Osteoblast (primary cell): ENCODE measurements at regions not wholly inside any gene's neighbourhood (a gene's known extent, or its start where the extent isn't known, plus 50 kb on each side); places are given as distances from the start of the nearest gene placed in this dataset.

Source experiments
- DNase-seq: peaks from one replicate; pipeline ENCODE4 v3.0.0; 2011; ENCODE audit warnings: low spot score, mixed read lengths; ENCODE audit not compliant: insufficient read length; ENCODE audit errors: missing footprints
- H2AFZ ChIP-seq: 2 replicates; pipeline ENCODE4 v1.6.0; 2011; ENCODE audit warnings: mild to moderate bottlenecking, low read length
- H3K27ac ChIP-seq: 2 replicates; pipeline ENCODE4 v1.5.1; 2011; ENCODE audit warnings: mild to moderate bottlenecking, low read depth, low read length, moderate library complexity
- H3K27me3 ChIP-seq: 2 replicates; pipeline ENCODE4 v1.6.0; 2012; ENCODE audit warnings: mild to moderate bottlenecking, control low read depth, inconsistent platforms, low read length, moderate library complexity; ENCODE audit not compliant: insufficient read depth
- H3K36me3 ChIP-seq: 2 replicates; pipeline ENCODE4 v1.5.1; 2011; ENCODE audit warnings: mild to moderate bottlenecking, low read length, control low read depth, moderate library complexity; ENCODE audit not compliant: insufficient read depth
- H3K4me1 ChIP-seq: 2 replicates; pipeline ENCODE4 v1.5.1; 2011; ENCODE audit warnings: mild to moderate bottlenecking, low read length, control low read depth, moderate library complexity; ENCODE audit not compliant: insufficient read depth
- H3K4me2 ChIP-seq: 2 replicates; pipeline ENCODE4 v1.6.0; 2011; ENCODE audit warnings: mild to moderate bottlenecking, low read length; ENCODE audit not compliant: insufficient read depth
- H3K4me3 ChIP-seq: fragments of 200-600 bp; sonication (generic); 3 replicates; pipeline ENCODE4 v1.5.1; 2012; ENCODE audit warnings: mild to moderate bottlenecking, low read length, inconsistent platforms; ENCODE audit not compliant: insufficient read depth
- H3K79me2 ChIP-seq: 2 replicates; pipeline ENCODE4 v1.6.0; 2012; ENCODE audit warnings: mild to moderate bottlenecking, low read length, control low read depth, inconsistent platforms; ENCODE audit not compliant: insufficient read depth
- H3K9me3 ChIP-seq: 2 replicates; pipeline ENCODE4 v1.5.1; 2011; ENCODE audit warnings: low read depth, low read length, control low read depth
- H4K20me1 ChIP-seq: 2 replicates; pipeline ENCODE4 v1.6.0; 2012; ENCODE audit warnings: mild to moderate bottlenecking, low read length, control low read depth; ENCODE audit not compliant: insufficient read depth
- CTCF ChIP-seq: IDR thresholded peaks from 2 replicates; pipeline ENCODE4 v1.5.1; 2011; ENCODE audit warnings: mild to moderate bottlenecking, low read depth, low read length, moderate library complexity; ENCODE audit errors: extremely low read depth

GRCh38 chr20:4441871-4442270 lies 192.8 kb upstream of the ADRA1D start:
- no peak for TF ChIP-seq CTCF
- peaks cover 25% of the 10 kb centered on the region for H3K4me1 ChIP-seq

GRCh38 chr20:4441191-4441590 lies 192.1 kb upstream of the ADRA1D start:
- DNase-seq: no peak
- no peaks in the 10 kb centered on the region for H3K9me3 ChIP-seq
- no peaks in the 10 kb centered on the region for H3K79me2 ChIP-seq
- H3K36me3 ChIP-seq: no peaks in the 10 kb centered on the region
- no peak overlapping the region for H3K4me3 ChIP-seq
- no peak for TF ChIP-seq CTCF
- no peak overlapping the region for H3K27ac ChIP-seq
- no peaks in the 10 kb centered on the region for H4K20me1 ChIP-seq
- H2AFZ ChIP-seq: no peak overlapping the region
- H3K4me2 ChIP-seq: no peak overlapping the region
- peaks cover 25% of the 10 kb centered on the region for H3K4me1 ChIP-seq
- no peaks in the 10 kb centered on the region for H3K27me3 ChIP-seq

More at GRCh38 chr20:4441871-4442270, 192.8 kb upstream of the ADRA1D start:
- Histone ChIP-seq H4K20me1 (no peaks in the 10 kb centered on the region), H2AFZ (no peak overlapping the region), H3K36me3 (no peaks in the 10 kb centered on the region), H3K27me3 (no peaks in the 10 kb centered on the region), H3K4me2 (no peak overlapping the region), H3K27ac (no peak overlapping the region), H3K79me2 (no peaks in the 10 kb centered on the region), H3K4me3 (no peak overlapping the region), H3K9me3 (no peaks in the 10 kb centered on the region)
- DNase-seq: no peak

GRCh38 chr20:4439461-4439860 lies 190.4 kb upstream of the ADRA1D start:
- H3K36me3 ChIP-seq: no peaks in the 10 kb centered on the region
- no peaks in the 10 kb centered on the region for H3K27me3 ChIP-seq
- H3K4me1 ChIP-seq: peaks cover 26% of the 10 kb centered on the region
- H3K79me2 ChIP-seq: no peaks in the 10 kb centered on the region
- H3K9me3 ChIP-seq: no peaks in the 10 kb centered on the region
- no peaks in the 10 kb centered on the region for H4K20me1 ChIP-seq
- no peak overlapping the region for H3K27ac ChIP-seq
- no peak overlapping the region for H3K4me2 ChIP-seq
- no peak for TF ChIP-seq CTCF
- no peak for DNase-seq
- H2AFZ ChIP-seq: peak overlapping the region; percentile 51
- H3K4me3 ChIP-seq: no peak overlapping the region

GRCh38 chr20:4437131-4437530 lies 188.0 kb upstream of the ADRA1D start:
- Histone ChIP-seq H3K27ac (no peak overlapping the region), H3K36me3 (no peaks in the 10 kb centered on the region), H2AFZ (no peak overlapping the region), H3K9me3 (no peaks in the 10 kb centered on the region), H3K4me1 (peaks cover 20% of the 10 kb centered on the region), H4K20me1 (no peaks in the 10 kb centered on the region), H3K27me3 (no peaks in the 10 kb centered on the region), H3K79me2 (no peaks in the 10 kb centered on the region), H3K4me3 (no peak overlapping the region), H3K4me2 (no peak overlapping the region)
- no peak for DNase-seq
- TF ChIP-seq CTCF: no peak
